Epithelial cell of esophagus (primary cell): ENCODE measurements at regions not wholly inside any gene's neighbourhood (a gene's known extent, or its start where the extent isn't known, plus 50 kb on each side); places are given as distances from the start of the nearest gene placed in this dataset.

ENCODE experiments used
- DNase-seq: peaks from one replicate; pipeline ENCODE4 v3.0.0; 2010; ENCODE audit warnings: low read depth
- H3K4me3 ChIP-seq: 2 replicates; pipeline ENCODE4 v1.5.1; 2011; ENCODE audit warnings: mild to moderate bottlenecking, low read length, control low read depth
- TF ChIP-seq, protein P1 (sequence below): IDR thresholded peaks from 2 replicates; pipeline ENCODE4 v1.5.1; 2011; ENCODE audit warnings: low read depth, mild to moderate bottlenecking, low read length, control low read depth, inconsistent platforms; ENCODE audit not compliant: insufficient read depth; ENCODE audit errors: missing control alignments

DNA sequence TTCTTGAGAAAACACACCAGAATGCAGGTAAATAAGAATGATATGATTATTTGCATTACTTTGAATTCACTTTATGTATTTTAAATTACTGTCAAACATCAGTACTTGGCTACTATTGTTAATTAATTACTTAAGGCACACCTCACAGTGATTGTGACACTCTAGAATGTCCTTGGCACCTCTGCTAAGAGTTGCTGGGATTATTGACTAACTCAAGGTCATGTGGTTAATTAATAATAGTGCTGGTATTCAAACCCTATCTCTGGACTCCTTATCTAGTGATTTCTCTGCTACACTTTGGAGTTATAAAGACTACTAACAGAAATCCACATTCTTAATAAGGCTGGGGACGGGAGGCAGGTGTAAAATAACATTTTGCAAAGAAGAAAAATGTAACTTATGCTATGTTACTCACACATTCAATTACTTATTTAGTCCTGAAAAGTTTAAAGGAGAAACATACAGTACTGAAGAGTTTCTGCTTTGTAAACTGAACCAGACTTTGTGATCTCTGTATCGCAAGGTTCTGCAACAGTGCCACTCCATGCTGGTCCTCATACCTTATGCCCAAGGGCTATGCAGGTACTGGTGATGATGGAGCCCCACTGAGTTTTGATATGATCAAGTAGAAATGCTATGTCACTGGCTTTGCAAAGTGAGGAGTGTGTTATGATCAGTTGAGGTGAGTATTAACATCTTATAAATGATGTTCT is 242.7 kb downstream of the MID1IP1 start:
- no peak overlapping the region for H3K4me3 ChIP-seq
- TF ChIP-seq, protein P1, sequence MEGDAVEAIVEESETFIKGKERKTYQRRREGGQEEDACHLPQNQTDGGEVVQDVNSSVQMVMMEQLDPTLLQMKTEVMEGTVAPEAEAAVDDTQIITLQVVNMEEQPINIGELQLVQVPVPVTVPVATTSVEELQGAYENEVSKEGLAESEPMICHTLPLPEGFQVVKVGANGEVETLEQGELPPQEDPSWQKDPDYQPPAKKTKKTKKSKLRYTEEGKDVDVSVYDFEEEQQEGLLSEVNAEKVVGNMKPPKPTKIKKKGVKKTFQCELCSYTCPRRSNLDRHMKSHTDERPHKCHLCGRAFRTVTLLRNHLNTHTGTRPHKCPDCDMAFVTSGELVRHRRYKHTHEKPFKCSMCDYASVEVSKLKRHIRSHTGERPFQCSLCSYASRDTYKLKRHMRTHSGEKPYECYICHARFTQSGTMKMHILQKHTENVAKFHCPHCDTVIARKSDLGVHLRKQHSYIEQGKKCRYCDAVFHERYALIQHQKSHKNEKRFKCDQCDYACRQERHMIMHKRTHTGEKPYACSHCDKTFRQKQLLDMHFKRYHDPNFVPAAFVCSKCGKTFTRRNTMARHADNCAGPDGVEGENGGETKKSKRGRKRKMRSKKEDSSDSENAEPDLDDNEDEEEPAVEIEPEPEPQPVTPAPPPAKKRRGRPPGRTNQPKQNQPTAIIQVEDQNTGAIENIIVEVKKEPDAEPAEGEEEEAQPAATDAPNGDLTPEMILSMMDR: no peak
- DNase-seq: no peak

DNA sequence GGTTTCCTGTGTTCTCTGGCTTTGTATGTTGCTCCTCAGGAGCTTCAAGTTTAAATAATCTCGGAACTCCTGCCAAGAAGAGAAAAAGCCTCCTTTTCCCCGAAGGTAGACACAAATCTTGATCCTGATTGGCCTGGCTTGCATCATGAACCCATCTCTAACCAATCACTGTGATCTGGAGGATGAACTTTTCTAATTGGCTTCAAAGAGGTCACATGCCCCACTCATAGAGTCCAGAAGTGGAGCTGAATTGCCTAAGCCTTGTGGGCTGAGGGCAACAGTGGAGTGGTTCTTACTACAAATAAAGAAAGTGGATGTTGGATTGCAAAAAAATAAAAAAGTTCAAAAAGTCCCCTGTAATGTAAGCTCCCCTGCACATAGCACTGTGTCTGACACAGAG is 245.9 kb downstream of the MID1IP1 start:
- no peak overlapping the region for H3K4me3 ChIP-seq
- DNase-seq: no peak
- TF ChIP-seq, protein P1: no peak

DNA sequence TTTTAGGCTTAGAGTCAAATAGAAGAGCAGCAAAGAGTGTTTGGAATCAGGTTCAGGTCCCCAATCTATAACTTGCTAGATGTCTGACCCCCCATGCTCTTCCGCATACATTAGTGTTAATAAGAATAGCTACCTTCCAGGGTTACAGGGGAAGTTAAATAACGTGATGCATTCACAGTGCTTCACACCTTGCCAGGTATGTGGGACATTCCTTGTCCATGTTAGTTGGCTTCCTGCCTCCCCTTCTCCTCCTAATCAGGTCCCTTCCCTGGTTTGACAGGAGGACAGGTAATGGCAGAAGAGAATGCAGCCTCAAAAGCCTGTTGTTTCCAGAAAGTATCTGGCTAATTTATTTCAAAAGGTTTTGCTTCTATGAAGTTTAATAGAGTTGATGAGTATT is 248.7 kb downstream of the MID1IP1 start:
- TF ChIP-seq, protein P1: no peak
- no peak overlapping the region for H3K4me3 ChIP-seq
- DNase-seq: no peak

DNA sequence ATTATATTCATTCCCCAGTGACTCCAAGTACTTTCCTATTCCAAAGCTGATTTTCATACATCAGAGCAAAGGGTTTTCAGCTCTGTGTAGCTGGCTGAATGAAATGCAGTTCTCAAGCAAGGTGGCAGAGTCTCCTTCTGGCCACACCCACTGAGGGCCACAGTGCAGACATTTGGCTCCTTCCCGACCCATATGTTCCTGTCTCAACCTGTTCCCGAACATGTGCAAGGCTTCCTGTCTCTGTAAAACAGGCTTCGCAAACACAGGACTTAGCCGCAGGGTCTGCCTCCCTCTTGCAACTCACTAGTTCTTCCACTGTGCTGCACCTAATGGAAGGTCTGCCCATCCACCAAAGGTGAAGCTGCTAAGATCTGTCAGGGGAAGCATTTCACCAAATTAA is 249.2 kb downstream of the MID1IP1 start:
- TF ChIP-seq, protein P1: peak; percentile 3
- peak; percentile 86 for DNase-seq
- H3K4me3 ChIP-seq: no peak overlapping the region

DNA sequence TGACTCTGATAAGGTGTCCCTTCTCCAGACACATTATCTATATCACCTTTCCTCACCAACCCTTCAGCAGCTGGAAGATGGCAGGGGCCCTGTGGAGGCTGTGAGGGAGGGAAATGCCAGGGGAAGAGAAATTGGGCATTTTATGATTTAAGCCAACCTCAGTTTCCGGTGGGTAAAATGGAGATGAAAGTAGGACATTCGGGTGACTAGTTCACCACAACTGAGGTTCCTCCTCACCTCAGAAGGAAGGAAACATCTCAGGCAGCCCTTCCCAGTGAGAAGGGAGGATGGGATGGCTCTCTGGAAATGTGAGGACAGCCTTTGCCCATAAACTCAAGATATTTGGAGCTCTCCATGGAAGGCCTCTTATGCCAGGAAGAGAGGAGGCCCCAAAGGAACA is 251.5 kb downstream of the MID1IP1 start:
- no peak for DNase-seq
- TF ChIP-seq, protein P1: no peak
- no peak overlapping the region for H3K4me3 ChIP-seq

DNA sequence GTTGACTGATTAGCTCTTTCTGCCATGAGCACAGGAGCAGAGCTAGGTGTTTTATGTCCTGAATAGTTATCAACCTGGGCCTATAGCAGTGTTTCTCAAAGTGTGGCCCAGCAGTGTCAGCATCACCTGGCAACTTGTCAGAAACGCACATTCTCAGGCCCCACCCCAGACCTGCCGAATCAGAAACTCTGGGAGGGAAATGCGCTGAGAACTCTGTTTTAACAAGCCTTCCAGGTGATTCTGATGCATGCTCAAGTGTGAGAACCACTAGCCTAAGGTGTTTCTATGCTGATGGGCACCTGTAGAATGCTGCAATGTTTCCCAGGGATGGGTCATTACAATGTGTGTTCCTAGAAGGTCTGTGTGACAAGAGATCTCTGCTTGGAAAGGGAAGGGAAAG is 257.5 kb downstream of the MID1IP1 start:
- H3K4me3 ChIP-seq: no peak overlapping the region
- peak; percentile 52 for DNase-seq
- TF ChIP-seq, protein P1: no peak

DNA sequence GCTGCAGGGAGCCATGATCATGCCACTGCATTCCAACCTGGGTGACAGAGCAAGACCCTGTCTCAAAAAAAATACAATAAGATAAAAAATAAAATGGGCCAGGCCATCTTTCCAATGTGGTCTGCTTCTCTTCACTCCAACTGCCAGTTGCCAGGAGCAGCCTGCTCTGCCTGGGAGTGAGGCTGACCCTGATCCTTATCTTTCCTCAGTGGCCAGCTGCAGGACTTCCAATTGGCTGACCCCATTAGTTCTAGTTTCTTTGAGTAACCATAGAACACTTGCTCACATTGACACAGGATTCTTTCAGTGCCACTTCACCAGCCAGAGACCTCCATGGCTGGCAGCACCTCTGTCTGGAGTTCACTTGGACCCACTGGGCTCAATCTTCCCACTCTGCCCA is 258.6 kb downstream of the MID1IP1 start:
- TF ChIP-seq, protein P1: no peak
- no peak overlapping the region for H3K4me3 ChIP-seq
- DNase-seq: no peak
